Thoracic aorta (tissue), 2 donors: ENCODE measurements at regions not wholly inside any gene's neighbourhood (a gene's known extent, or its start where the extent isn't known, plus 50 kb on each side); places are given as distances from the start of the nearest gene placed in this dataset.

Source experiments
- ATAC-seq: fragments of 150-250 bp; one replicate; pipeline ENCODE4 v1.8.0; 2017; ENCODE audit warnings: low read depth; ENCODE audit not compliant: insufficient number of reproducible peaks, low FRiP score
- DNase-seq: peaks from one replicate; pipeline ENCODE4 v3.0.0-alpha.2; 2020; ENCODE audit warnings: low spot score
- H3K27ac ChIP-seq, 2 donors: fragments of 200-600 bp; sonication (generic); 1 replicate in 1 of 2; 2 replicates in 1 of 2; pipeline ENCODE4 v1.5.1; 2016; ENCODE audit warnings: mild to moderate bottlenecking in 2 of 2, moderate library complexity in 2 of 2
- H3K27me3 ChIP-seq: fragments of 200-600 bp; sonication (generic); replicated peaks from 2 replicates; pipeline ENCODE4 v1.6.0; 2016; ENCODE audit warnings: mild to moderate bottlenecking; ENCODE audit not compliant: insufficient read depth
- H3K36me3 ChIP-seq: fragments of 200-600 bp; sonication (generic); one replicate; pipeline ENCODE4 v1.5.1; 2016
- H3K4me1 ChIP-seq, 2 donors: fragments of 200-600 bp; sonication (generic); 1 replicate in 1 of 2; 2 replicates in 1 of 2; pipeline versions ENCODE4 v1.5.1 to v1.6.0; 2016; ENCODE audit warnings: low read depth in 2 of 2, mild to moderate bottlenecking in 1 of 2; ENCODE audit not compliant: control insufficient read depth in 1 of 2
- H3K4me3 ChIP-seq: fragments of 200-600 bp; sonication (generic); 2 replicates; pipeline ENCODE4 v1.5.1; 2016; ENCODE audit warnings: mild to moderate bottlenecking
- H3K9me3 ChIP-seq: fragments of 200-600 bp; sonication (generic); 2 replicates; pipeline ENCODE4 v1.5.1; 2016
- CTCF ChIP-seq: fragments of 200-600 bp; sonication (generic); IDR thresholded peaks from one replicate; pipeline ENCODE4 v1.5.1; 2019; ENCODE audit warnings: antibody characterized with exemption

DNA sequence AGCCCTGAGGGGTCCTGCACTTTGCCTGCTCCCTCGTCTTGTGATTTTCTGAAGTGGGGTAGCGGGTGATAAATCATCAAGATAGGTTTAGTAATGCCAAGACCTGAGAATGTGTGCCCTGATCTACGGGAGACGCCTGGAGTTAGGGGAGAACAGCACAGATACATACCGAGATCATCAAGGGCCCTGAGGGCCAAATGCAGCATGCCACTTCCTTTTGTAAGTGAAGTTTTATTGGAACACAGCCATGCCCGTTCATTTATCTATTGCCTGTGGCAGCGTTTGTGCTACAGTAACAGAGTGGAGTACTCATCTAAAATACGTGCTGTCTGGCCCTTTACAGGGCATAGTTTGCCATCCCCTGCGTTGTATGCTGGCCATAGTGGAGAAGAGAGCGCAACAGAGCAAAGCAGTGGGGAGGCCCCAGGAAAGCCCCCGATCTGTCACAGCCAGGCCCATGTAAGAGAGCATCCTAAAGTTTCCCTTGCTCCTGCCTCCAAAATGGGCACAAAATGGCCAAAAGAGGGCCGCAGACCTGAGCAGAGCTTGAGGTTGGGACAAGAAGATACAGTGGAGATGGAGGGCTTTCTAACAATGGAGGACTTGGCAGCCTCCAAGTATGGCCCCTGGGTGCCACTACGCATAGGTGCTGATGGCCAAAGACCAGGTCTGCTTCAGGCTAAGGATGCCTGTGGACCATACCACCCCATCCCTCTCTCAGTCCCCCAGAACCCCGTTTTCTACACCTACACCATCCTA lies 167.0 kb downstream of the SMIM20 start:
- ATAC-seq: no peak
- no peaks in the 10 kb centered on the region for H3K4me1 ChIP-seq
- no peak overlapping the region for H3K27ac ChIP-seq
- H3K4me3 ChIP-seq: no peak overlapping the region
- H3K9me3 ChIP-seq: peaks cover 3% of the 10 kb centered on the region
- H3K27me3 ChIP-seq: no peaks in the 10 kb centered on the region
- no peak for DNase-seq
- TF ChIP-seq CTCF: no peak
- no peaks in the 10 kb centered on the region for H3K36me3 ChIP-seq

DNA sequence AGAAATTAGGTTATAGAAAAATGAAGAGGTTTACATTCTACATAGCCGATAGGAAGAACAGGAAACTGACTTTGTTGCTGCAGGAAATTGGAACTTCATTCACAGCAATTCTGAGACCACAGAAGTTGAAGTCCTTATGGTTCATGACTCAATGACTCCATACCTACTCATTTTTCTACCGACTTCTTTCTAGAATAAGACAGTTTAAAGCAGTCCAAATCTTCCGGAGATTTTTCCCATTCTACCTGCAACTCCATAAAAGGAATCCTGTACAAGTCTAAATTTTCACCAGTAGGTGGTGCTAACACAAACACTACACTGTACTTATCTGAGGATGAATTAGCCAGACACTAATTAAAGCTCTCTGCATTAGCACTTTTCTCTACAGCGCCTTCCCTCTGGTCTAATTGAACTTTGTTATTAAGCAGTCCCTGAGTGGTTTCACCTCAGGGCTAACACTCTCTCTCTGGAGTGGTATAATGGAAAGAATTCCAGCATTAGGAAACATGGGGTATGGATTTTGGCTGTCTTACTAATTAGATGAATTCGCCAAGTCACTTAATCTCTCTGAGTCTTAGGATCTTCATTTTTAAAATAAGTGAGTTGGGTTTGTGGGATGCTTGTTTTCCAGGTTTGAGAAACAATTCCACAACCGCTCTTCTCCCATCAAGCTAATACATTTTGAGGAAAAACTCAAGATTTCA lies 167.9 kb downstream of the SMIM20 start:
- no peak for DNase-seq
- ATAC-seq: no peak
- no peaks in the 10 kb centered on the region for H3K4me1 ChIP-seq
- TF ChIP-seq CTCF: peak; percentile 60
- H3K27ac ChIP-seq: no peak overlapping the region
- no peaks in the 10 kb centered on the region for H3K27me3 ChIP-seq
- H3K36me3 ChIP-seq: no peaks in the 10 kb centered on the region
- H3K4me3 ChIP-seq: no peak overlapping the region
- no peaks in the 10 kb centered on the region for H3K9me3 ChIP-seq

DNA sequence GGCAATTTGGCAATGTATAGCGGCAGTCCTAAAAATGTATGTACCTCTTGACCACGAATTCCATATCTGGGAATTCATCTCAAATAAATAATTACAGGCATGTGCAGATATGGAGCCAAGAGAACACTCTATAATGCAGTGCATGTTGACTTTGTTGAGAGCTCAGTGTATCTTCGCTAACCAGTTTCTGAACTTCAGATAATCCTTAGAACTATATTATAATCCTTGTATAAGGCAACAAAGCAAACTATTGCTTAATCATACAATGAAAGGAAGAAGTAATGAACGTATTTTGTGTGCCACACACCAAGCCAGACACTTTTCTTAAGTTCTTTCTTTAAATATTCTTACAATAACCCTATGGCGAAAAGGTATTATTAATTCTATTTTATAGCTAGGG lies 168.5 kb downstream of the SMIM20 start:
- DNase-seq (no peak), ATAC-seq (no peak)
- H3K36me3 ChIP-seq: no peaks in the 10 kb centered on the region
- no peaks in the 10 kb centered on the region for H3K4me1 ChIP-seq
- H3K4me3 ChIP-seq: no peak overlapping the region
- TF ChIP-seq CTCF: no peak
- H3K27me3 ChIP-seq: no peaks in the 10 kb centered on the region
- no peaks in the 10 kb centered on the region for H3K9me3 ChIP-seq
- no peak overlapping the region for H3K27ac ChIP-seq

DNA sequence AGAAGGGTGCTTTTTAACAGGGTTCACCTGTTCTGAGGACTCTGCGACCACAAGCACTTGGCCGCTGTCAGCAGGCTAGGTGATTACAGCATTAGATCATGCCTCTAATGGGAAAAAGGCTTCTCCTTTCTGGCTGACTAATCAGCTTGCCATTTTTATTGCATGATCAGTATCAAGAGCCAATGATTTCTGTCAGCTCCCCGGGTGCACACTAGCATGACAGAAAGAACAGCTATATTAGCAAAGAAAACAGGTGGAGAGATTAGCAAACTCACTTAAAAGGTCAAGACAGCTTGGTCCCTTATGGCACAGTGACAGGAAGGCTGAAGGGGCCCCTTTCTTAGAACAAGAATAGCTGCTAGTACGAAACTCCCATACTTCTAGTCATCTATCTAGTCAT lies 170.0 kb downstream of the SMIM20 start:
- ATAC-seq (no peak), DNase-seq (no peak)
- Histone ChIP-seq H3K27me3 (no peaks in the 10 kb centered on the region), H3K4me1 (peaks cover 0 to 4% of the 10 kb centered on the region in 2 donors), H3K36me3 (no peaks in the 10 kb centered on the region), H3K9me3 (no peaks in the 10 kb centered on the region), H3K4me3 (no peak overlapping the region), H3K27ac (no peak overlapping the region)
- TF ChIP-seq CTCF: no peak

DNA sequence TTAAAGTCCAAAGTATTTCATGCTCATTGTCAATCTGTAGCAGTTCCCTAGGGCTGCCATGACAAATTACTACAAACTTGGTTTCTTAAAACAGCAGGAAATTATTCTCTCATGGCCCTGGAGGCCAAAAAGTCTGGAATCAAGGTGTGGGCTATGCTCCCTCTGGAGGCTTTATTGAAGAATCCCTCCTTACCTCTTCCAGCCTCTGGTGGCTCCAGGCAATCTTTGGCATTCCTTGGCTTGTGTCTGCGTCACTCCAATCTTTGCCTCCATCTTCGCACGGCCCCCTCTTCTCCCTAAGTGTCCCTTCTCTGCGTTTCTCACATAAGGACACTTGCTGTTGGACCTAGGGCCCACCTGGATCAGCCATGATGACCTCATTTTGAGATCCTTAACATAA lies 170.4 kb downstream of the SMIM20 start:
- Histone ChIP-seq H3K27ac (no peak overlapping the region), H3K9me3 (no peaks in the 10 kb centered on the region), H3K4me1 (peaks cover 0 to 4% of the 10 kb centered on the region in 2 donors), H3K36me3 (no peaks in the 10 kb centered on the region), H3K27me3 (no peaks in the 10 kb centered on the region), H3K4me3 (no peak overlapping the region)
- no peak for DNase-seq
- ATAC-seq: no peak
- TF ChIP-seq CTCF: no peak
